NCI-H446 (cell line): ENCODE measurements at regions not wholly inside any gene's neighbourhood (a gene's known extent, or its start where the extent isn't known, plus 50 kb on each side); places are given as distances from the start of the nearest gene placed in this dataset.
A peak's percentile ranks its signal among the peaks of the same experiment; 100 is the strongest.
"Not testable (repeated sequence)": the region's sequence is repeated elsewhere in the genome, so short reads cannot be mapped to it uniquely, and the experiment has no call there.

ENCODE experiments used
- DNase-seq, 2 experiments: peaks; one replicate each; lab custom pipeline; 2025; lab: John Stamatoyannopoulos, UW

- no peak for DNase-seq
Measured at GRCh38 chr18:73544617-73545016, 603.0 kb downstream of the FBXO15 start.

GRCh38 chr18:73544032-73544431 is 603.6 kb downstream of the FBXO15 start:
- no peak for DNase-seq

GRCh38 chr18:73535990-73536389 is 611.6 kb downstream of the FBXO15 start:
- DNase-seq, result no peak

- DNase-seq, result no peak
Measured at GRCh38 chr18:73535189-73535588, 612.4 kb downstream of the FBXO15 start.

- DNase-seq, result no peak
Measured at GRCh38 chr18:73531601-73532000, 616.0 kb downstream of the FBXO15 start.

GRCh38 chr18:73528066-73528465 is 619.6 kb downstream of the FBXO15 start:
- no peak for DNase-seq

GRCh38 chr18:73520229-73520628 is 627.4 kb downstream of the FBXO15 start:
- no peak for DNase-seq

GRCh38 chr18:73516056-73516455 is 631.6 kb downstream of the FBXO15 start:
- DNase-seq, result not testable (repeated sequence)

GRCh38 chr18:73514449-73514848 is 633.2 kb downstream of the FBXO15 start:
- no peak for DNase-seq

GRCh38 chr18:73511771-73512503 is 635.7 kb downstream of the FBXO15 start:
- no peak for DNase-seq

- DNase-seq, result no peak
Measured at GRCh38 chr18:73509460-73509859, 638.2 kb downstream of the FBXO15 start.

GRCh38 chr18:73503326-73503725 is 635.5 kb upstream of the NETO1 start:
- DNase-seq, result no peak

- no peak for DNase-seq
Measured at GRCh38 chr18:73487966-73488365, 620.2 kb upstream of the NETO1 start.

GRCh38 chr18:73485166-73485565 is 617.4 kb upstream of the NETO1 start:
- no peak for DNase-seq

- DNase-seq, result no peak
Measured at GRCh38 chr18:73482901-73483300, 615.1 kb upstream of the NETO1 start.

GRCh38 chr18:73479477-73479876 is 611.7 kb upstream of the NETO1 start:
- DNase-seq, result no peak

GRCh38 chr18:73478191-73478590 is 610.4 kb upstream of the NETO1 start:
- DNase-seq, result no peak

GRCh38 chr18:73476031-73476430 is 608.2 kb upstream of the NETO1 start:
- no peak for DNase-seq

GRCh38 chr18:73462092-73462491 is 594.3 kb upstream of the NETO1 start:
- DNase-seq, result peak in 1 of 2 experiments; percentile 38

- no peak for DNase-seq
Measured at GRCh38 chr18:73461780-73462059, 593.9 kb upstream of the NETO1 start.

GRCh38 chr18:73461038-73461779 is 593.4 kb upstream of the NETO1 start:
- no peak for DNase-seq

- DNase-seq, result no peak
Measured at GRCh38 chr18:73458186-73458964, 590.6 kb upstream of the NETO1 start.

- no peak for DNase-seq
Measured at GRCh38 chr18:73456643-73457042, 588.9 kb upstream of the NETO1 start.
